Common myeloid progenitor, CD34-positive (primary cell): ENCODE measurements at regions not wholly inside any gene's neighbourhood (a gene's known extent, or its start where the extent isn't known, plus 50 kb on each side); places are given as distances from the start of the nearest gene placed in this dataset.

Experiments used
- CTCF ChIA-PET: fragments of 350-600 bp; sonication (Branson Sonifier 250); formaldehyde crosslinking; loops from one replicate; lab custom pipeline; 2021; ENCODE audit warnings: antibody characterized with exemption; lab: Charles Lee
- POLR2A ChIA-PET: fragments of 350-600 bp; sonication (Branson Sonifier 250); formaldehyde crosslinking; loops from one replicate; lab custom pipeline; 2021; ENCODE audit warnings: antibody characterized with exemption; lab: Charles Lee
- DNase-seq, 3 donors: peaks; one replicate each; pipeline versions ENCODE4 v3.0.0 to v3.0.0-alpha.2; 2013
- H3K27ac ChIP-seq, 2 experiments: 1 replicate in 1 of 2; 2 replicates in 1 of 2; pipeline ENCODE4 v1.7.0; 2013; ENCODE audit warnings: inconsistent platforms in 2 of 2, low read length in 2 of 2, mild to moderate bottlenecking in 2 of 2, low read depth in 1 of 2, moderate library complexity in 1 of 2; ENCODE audit not compliant: severe bottlenecking in 2 of 2, insufficient read depth in 1 of 2, poor library complexity in 1 of 2
- H3K27me3 ChIP-seq, 5 experiments: replicated peaks in 2 of 5; 1 replicate in 3 of 5; 2 replicates in 2 of 5; pipeline versions ENCODE4 v1.6.1 to v1.7.0; 2013; ENCODE audit warnings: low read length in 4 of 5, mild to moderate bottlenecking in 2 of 5, moderate library complexity in 2 of 5, inconsistent platforms in 1 of 5; ENCODE audit not compliant: insufficient read depth in 5 of 5, control insufficient read depth in 4 of 5
- H3K36me3 ChIP-seq, 4 experiments: 1 replicate in 2 of 4; 2 replicates in 2 of 4; pipeline versions ENCODE4 v1.6.1 to v1.7.0; 2013; ENCODE audit warnings: low read length in 3 of 4, control low read depth in 1 of 4, mild to moderate bottlenecking in 1 of 4; ENCODE audit not compliant: control insufficient read depth in 4 of 4, insufficient read depth in 4 of 4
- H3K4me1 ChIP-seq, 4 experiments: 1 replicate in 3 of 4; 2 replicates in 1 of 4; pipeline versions ENCODE4 v1.6.1 to v1.7.1; 2013; ENCODE audit warnings: low read length in 3 of 4, mild to moderate bottlenecking in 3 of 4, control low read depth in 1 of 4, inconsistent platforms in 1 of 4, moderate library complexity in 1 of 4; ENCODE audit not compliant: control insufficient read depth in 4 of 4, insufficient read depth in 4 of 4; ENCODE audit errors: control extremely low read depth in 1 of 4
- H3K4me3 ChIP-seq, 7 experiments: 1 replicate in 4 of 7; 2 replicates in 3 of 7; pipeline versions ENCODE4 v1.5.1 to v1.7.0; 2013; ENCODE audit warnings: mild to moderate bottlenecking in 7 of 7, low read length in 6 of 7, moderate library complexity in 6 of 7, inconsistent platforms in 2 of 7, low read depth in 2 of 7, control low read depth in 1 of 7; ENCODE audit not compliant: insufficient read depth in 4 of 7, control insufficient read depth in 1 of 7; ENCODE audit errors: extremely low read depth in 1 of 7
- H3K9me3 ChIP-seq, 5 experiments: 1 replicate in 4 of 5; 2 replicates in 1 of 5; pipeline versions ENCODE4 v1.6.1 to v1.7.1; 2013; ENCODE audit warnings: low read length in 4 of 5, mild to moderate bottlenecking in 2 of 5, inconsistent platforms in 1 of 5, low read depth in 1 of 5, moderate library complexity in 1 of 5; ENCODE audit not compliant: control insufficient read depth in 4 of 5, insufficient read depth in 2 of 5; ENCODE audit errors: control extremely low read depth in 1 of 5
- WGBS: methylation state at CpG from one replicate; pipeline ENCODE4 v1.1.5; 2013; ENCODE audit not compliant: insufficient coverage; 5-methylcytosine and 5-hydroxymethylcytosine counted together

DNA sequence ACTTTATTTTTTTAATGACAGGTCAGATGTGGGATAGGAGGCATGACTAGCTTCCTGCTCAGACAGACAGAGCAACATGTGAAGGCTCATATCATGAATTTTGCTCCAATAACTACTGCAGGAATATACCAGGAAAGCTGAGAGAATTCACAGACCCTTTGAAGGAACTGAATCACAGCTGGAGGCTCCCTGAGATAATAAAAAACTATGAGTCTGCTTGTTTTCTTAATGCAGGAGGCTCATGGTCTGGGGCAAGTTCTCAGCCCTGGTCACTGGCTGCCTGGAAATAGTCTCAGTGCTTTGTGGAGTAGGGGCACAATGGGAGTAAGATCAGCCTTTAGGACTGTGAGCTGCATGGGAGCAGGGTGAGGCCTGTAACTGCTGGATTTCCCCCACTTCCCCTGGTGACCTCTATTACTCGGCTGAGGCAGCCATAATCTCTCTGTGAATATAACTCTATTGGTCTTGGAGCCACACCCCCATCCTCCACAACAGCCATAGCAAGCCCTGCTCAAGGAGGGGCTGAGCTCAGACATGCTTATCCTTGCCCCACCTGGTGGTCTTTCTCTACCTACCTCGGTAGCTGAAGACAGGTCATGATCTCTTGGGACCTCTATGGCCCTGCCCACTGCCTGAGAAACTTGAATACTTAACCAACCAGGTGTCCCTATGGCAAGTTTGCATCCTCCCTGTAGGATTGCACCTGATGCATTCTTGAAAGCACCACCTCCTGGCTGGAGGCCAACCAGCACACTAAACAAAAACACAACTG is 281.6 kb upstream of the TMCO5A start:
- 94% methylated on average over 2 of the region's 2 CpGs for WGBS
- ChIA-PET CTCF (interaction anchor here (0.8 kb wide), 1 partner anchor 27 kb away, joined by 3 read pairs; no protein-coding TSS in a partner anchor), POLR2A (no interaction called here)
- Histone ChIP-seq H3K9me3 (peaks cover 0 to 14% (median 3%) of the 10 kb centered on the region in 5 experiments), H3K27me3 (no peaks in the 10 kb centered on the region), H3K27ac (no peak overlapping the region), H3K4me3 (no peak overlapping the region), H3K36me3 (no peaks in the 10 kb centered on the region), H3K4me1 (no peaks in the 10 kb centered on the region)
- no peak for DNase-seq

DNA sequence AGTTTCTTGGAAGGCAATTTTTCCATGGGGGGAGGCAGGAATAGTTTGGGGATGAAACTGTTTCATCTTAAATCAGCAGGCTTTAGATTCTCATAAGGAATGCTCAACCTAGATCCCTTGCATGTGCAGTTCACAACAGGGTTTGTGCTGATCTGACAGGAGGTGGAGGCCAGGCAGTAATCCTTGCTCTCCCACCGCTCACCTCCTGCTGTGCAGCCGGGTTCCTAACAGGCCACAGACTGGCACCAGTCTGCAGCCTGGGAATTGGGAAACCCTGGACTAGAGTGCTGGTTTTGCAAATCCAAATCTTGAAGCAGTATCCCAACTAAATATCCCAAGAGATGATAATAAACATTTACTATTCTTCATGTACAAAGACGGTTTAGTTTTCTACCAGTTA is 256.3 kb upstream of the TMCO5A start:
- no peak overlapping the region for H3K4me3 ChIP-seq
- no peaks in the 10 kb centered on the region for H3K9me3 ChIP-seq
- ChIA-PET POLR2A (no interaction called here), CTCF (no interaction called here)
- 97% methylated on average over 3 of the region's 3 CpGs for WGBS
- H3K27me3 ChIP-seq = no peaks in the 10 kb centered on the region
- no peak overlapping the region for H3K27ac ChIP-seq
- no peaks in the 10 kb centered on the region for H3K4me1 ChIP-seq
- no peaks in the 10 kb centered on the region for H3K36me3 ChIP-seq
- no peak for DNase-seq

DNA sequence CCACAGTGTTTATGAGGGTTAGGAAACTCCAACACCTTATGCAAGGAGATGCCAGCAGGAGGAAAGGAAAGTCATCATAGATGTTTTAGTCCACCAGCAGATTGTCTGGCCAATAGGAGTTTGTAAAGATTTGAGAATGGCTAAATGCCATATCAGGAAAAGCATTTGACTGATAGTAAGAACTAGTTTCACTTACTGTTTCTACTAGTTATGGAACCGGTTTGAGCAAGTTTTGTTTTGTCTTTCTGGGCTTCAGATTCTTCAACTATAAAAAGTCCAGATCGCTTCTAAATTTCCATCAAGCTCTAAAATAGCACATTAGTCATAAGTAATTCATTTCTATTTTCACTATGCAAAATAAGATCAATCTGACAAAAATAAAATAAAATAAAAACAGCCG is 254.8 kb upstream of the TMCO5A start:
- ChIA-PET CTCF (interaction anchor here (1.0 to 1.3 kb wide), 2 partner anchors 13 to 201 kb away, joined by 3 to 5 read pairs; no protein-coding TSS in a partner anchor), POLR2A (no interaction called here)
- no peak overlapping the region for H3K27ac ChIP-seq
- H3K4me3 ChIP-seq = no peak overlapping the region
- no CpG with 5 or more reads among the region's 3 CpGs for WGBS
- no peaks in the 10 kb centered on the region for H3K36me3 ChIP-seq
- no peaks in the 10 kb centered on the region for H3K9me3 ChIP-seq
- no peaks in the 10 kb centered on the region for H3K27me3 ChIP-seq
- no peaks in the 10 kb centered on the region for H3K4me1 ChIP-seq
- DNase-seq = no peak

DNA sequence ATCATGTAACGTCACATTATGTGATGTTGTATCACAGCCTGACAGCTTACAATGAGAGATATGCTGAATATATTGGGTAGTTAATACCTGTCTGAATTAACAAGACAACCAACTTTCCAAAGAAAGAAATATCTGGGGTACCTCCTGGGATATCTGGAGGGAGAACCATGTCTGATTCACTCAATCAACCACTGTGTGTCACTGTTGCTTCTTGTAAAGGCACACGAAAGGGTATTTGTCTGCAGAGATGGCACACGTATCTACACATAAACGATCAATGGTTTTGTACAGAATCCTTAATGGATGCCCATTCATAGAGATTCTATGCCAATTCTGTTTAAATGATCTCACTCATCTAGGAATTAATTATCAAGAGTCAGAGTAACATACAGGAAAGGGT is 252.1 kb upstream of the TMCO5A start:
- no peaks in the 10 kb centered on the region for H3K36me3 ChIP-seq
- H3K4me3 ChIP-seq = no peak overlapping the region
- POLR2A ChIA-PET = no interaction called here
- H3K4me1 ChIP-seq = no peaks in the 10 kb centered on the region
- peak; percentile 16 to 45 (median 43) for DNase-seq
- no peak overlapping the region for H3K27ac ChIP-seq
- 80% methylated on average over 2 of the region's 4 CpGs for WGBS
- peaks cover 0 to 4% (median 0%) of the 10 kb centered on the region in 5 experiments for H3K9me3 ChIP-seq
- no peaks in the 10 kb centered on the region for H3K27me3 ChIP-seq
- CTCF ChIA-PET = interaction anchor here (0.6 to 1.8 kb wide), 4 partner anchors 143 to 200 kb away, joined by 3 to 6 read pairs (median 3); no protein-coding TSS in a partner anchor

DNA sequence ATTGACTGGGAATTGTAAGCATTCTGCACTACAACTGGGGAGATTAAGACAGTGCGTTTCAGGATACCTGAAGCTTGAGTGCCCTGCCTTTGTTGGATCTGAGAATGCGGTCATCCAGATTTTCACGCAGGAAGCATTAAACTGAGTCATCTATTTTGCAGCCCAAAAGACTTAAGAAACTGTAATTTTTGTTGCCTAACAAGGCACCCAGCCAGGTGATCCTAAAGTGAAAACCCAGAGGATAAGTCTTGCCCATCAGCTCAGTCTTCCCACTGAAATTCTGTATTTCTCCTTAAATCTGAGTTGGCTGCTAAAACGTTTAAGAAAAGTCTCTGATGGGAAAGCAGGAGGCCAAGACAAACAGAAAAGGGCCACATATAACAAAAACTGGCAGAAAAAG is 242.5 kb upstream of the TMCO5A start:
- CTCF ChIA-PET = interaction anchor here (0.7 kb wide), 2 partner anchors 149 to 171 kb away, joined by 3 to 4 read pairs; no protein-coding TSS in a partner anchor
- no peak for DNase-seq
- H3K9me3 ChIP-seq = peaks cover 0 to 14% (median 4%) of the 10 kb centered on the region in 5 experiments
- POLR2A ChIA-PET = no interaction called here
- H3K27ac ChIP-seq = no peak overlapping the region
- H3K27me3 ChIP-seq = no peaks in the 10 kb centered on the region
- H3K36me3 ChIP-seq = no peaks in the 10 kb centered on the region
- H3K4me1 ChIP-seq = no peaks in the 10 kb centered on the region
- 98% methylated on average over 4 of the region's 4 CpGs for WGBS
- H3K4me3 ChIP-seq = no peak overlapping the region

DNA sequence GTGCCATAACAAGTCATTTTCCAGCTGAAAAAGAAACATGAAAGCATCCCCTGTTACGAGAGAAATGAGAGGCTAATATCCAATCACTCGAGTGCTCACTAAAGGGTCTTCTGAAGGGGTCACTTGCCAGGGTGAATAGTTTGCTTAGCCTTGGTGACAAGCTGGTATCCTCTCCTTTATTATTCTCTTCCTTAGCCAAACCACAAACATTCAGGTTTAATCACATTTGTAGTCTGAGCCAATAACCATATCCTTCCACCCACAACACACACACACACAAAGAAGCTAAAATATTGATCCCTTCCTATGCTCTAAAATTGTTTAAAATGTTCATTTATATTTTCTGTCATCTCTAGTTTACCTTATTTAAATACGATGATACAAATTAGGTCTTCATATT is 240.5 kb upstream of the TMCO5A start:
- peaks cover 0 to 15% (median 4%) of the 10 kb centered on the region in 5 experiments for H3K9me3 ChIP-seq
- no peak overlapping the region for H3K4me3 ChIP-seq
- 86% methylated on average over 1 of the region's 3 CpGs for WGBS
- no peaks in the 10 kb centered on the region for H3K36me3 ChIP-seq
- ChIA-PET CTCF (interaction anchor here (1.4 kb wide), 1 partner anchor 14 kb away, joined by 3 read pairs; no protein-coding TSS in a partner anchor), POLR2A (no interaction called here)
- H3K27me3 ChIP-seq = no peaks in the 10 kb centered on the region
- no peak for DNase-seq
- no peaks in the 10 kb centered on the region for H3K4me1 ChIP-seq
- no peak overlapping the region for H3K27ac ChIP-seq

DNA sequence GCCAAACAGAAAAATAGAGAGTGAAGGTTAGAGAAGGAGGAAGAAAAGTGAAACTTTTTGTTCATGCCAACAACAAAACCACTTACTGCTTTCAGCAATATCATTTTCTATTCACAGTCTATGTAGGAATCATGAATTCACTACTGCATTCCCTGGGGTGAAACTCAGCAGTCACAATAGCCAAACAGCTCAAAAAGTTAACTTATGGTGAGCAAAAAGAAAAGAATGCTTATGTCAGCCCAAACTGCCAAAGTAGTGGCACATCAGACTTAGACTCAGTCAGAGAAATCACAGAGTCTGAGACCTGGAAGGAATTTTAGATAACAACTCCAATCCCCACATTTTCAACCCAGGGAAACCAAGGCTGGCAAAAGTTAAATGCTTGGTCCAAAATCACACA is 238.7 kb upstream of the TMCO5A start:
- Histone ChIP-seq H3K27ac (no peak overlapping the region), H3K36me3 (no peaks in the 10 kb centered on the region), H3K4me1 (no peaks in the 10 kb centered on the region), H3K4me3 (no peak overlapping the region), H3K9me3 (peaks cover 0 to 5% (median 2%) of the 10 kb centered on the region in 5 experiments), H3K27me3 (no peaks in the 10 kb centered on the region)
- ChIA-PET POLR2A (no interaction called here), CTCF (no interaction called here)
- DNase-seq = no peak
